BE2C (cell line): ENCODE measurements at regions not wholly inside any gene's neighbourhood (a gene's known extent, or its start where the extent isn't known, plus 50 kb on each side); places are given as distances from the start of the nearest gene placed in this dataset.

ENCODE experiments used
- DNase-seq: peaks from one replicate; pipeline ENCODE4 v3.0.0-alpha.2; 2020
- H3K27me3 ChIP-seq: fragments of 250-450 bp; sonication (Bioruptor Pico); 2 replicates; pipeline ENCODE4 v1.5.1; 2020; ENCODE audit warnings: mild to moderate bottlenecking
- H3K36me3 ChIP-seq: fragments of 250-450 bp; sonication (Bioruptor Pico); 2 replicates; pipeline ENCODE4 v1.5.1; 2020; ENCODE audit warnings: mild to moderate bottlenecking
- H3K4me1 ChIP-seq: fragments of 250-450 bp; sonication (Bioruptor Pico); 2 replicates; pipeline ENCODE4 v1.5.1; 2020
- H3K4me3 ChIP-seq: 2 replicates; pipeline ENCODE4 v1.5.1; 2011; ENCODE audit warnings: low read depth, low read length
- H3K9me3 ChIP-seq: fragments of 250-450 bp; sonication (Bioruptor Pico); 2 replicates; pipeline ENCODE4 v1.5.1; 2020
- TF ChIP-seq, protein P1 (sequence below): IDR thresholded peaks from 2 replicates; pipeline ENCODE4 v1.5.1; 2012; ENCODE audit warnings: mild to moderate bottlenecking, low read depth, low read length

- Histone ChIP-seq H3K27me3 (no peaks in the 10 kb centered on the region), H3K36me3 (no peaks in the 10 kb centered on the region), H3K9me3 (no peaks in the 10 kb centered on the region), H3K4me1 (no peaks in the 10 kb centered on the region), H3K4me3 (no peak overlapping the region)
- TF ChIP-seq, protein P1, sequence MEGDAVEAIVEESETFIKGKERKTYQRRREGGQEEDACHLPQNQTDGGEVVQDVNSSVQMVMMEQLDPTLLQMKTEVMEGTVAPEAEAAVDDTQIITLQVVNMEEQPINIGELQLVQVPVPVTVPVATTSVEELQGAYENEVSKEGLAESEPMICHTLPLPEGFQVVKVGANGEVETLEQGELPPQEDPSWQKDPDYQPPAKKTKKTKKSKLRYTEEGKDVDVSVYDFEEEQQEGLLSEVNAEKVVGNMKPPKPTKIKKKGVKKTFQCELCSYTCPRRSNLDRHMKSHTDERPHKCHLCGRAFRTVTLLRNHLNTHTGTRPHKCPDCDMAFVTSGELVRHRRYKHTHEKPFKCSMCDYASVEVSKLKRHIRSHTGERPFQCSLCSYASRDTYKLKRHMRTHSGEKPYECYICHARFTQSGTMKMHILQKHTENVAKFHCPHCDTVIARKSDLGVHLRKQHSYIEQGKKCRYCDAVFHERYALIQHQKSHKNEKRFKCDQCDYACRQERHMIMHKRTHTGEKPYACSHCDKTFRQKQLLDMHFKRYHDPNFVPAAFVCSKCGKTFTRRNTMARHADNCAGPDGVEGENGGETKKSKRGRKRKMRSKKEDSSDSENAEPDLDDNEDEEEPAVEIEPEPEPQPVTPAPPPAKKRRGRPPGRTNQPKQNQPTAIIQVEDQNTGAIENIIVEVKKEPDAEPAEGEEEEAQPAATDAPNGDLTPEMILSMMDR, result no peak
- no peak for DNase-seq
Observed at GRCh38 chr16:86127366-86127765, 228.4 kb downstream of the IRF8 start.

- DNase-seq, result no peak
- no peaks in the 10 kb centered on the region for H3K4me1 ChIP-seq
- H3K27me3 ChIP-seq, result no peaks in the 10 kb centered on the region
- no peaks in the 10 kb centered on the region for H3K36me3 ChIP-seq
- H3K9me3 ChIP-seq, result no peaks in the 10 kb centered on the region
- TF ChIP-seq, protein P1, result no peak
- no peak overlapping the region for H3K4me3 ChIP-seq
Observed at GRCh38 chr16:86128246-86128645, 229.3 kb downstream of the IRF8 start.

GRCh38 chr16:86129541-86129940 is 230.6 kb downstream of the IRF8 start:
- Histone ChIP-seq H3K4me1 (no peaks in the 10 kb centered on the region), H3K4me3 (no peak overlapping the region), H3K27me3 (no peaks in the 10 kb centered on the region), H3K36me3 (no peaks in the 10 kb centered on the region), H3K9me3 (no peaks in the 10 kb centered on the region)
- TF ChIP-seq, protein P1, result no peak
- DNase-seq, result no peak

- Histone ChIP-seq H3K4me3 (no peak overlapping the region), H3K4me1 (no peaks in the 10 kb centered on the region), H3K9me3 (no peaks in the 10 kb centered on the region), H3K27me3 (no peaks in the 10 kb centered on the region), H3K36me3 (no peaks in the 10 kb centered on the region)
- TF ChIP-seq, protein P1, result no peak
- DNase-seq, result no peak
Observed at GRCh38 chr16:86133377-86133776, 234.4 kb downstream of the IRF8 start.

DNA sequence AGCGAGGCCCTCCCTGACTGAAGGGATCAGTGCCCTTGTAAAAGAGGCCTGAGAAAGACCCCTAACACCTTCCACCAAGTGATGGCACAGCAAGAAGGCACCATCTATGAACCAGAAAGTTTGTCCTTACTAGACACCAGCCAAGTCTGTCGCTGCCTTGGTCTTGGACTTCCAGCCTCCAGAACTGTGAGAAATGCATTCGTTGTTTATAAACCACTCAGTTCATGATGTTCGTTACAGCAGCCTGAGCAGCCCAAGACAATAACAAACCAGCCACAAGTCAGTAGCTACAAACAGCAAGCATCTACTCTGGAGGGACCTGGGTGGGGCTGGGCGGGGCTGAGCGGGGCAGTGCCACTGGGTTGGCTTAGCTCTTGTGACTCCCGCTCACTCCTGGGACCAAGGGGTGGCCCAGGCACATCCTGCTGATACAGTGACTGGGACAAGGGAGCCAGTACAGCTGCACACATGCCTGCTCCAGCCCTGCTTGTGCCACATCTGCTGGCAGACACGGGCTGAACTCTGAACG is 234.9 kb downstream of the IRF8 start:
- Histone ChIP-seq H3K36me3 (no peaks in the 10 kb centered on the region), H3K4me1 (no peaks in the 10 kb centered on the region), H3K4me3 (no peak overlapping the region), H3K9me3 (no peaks in the 10 kb centered on the region), H3K27me3 (no peaks in the 10 kb centered on the region)
- TF ChIP-seq, protein P1, result no peak
- DNase-seq, result no peak

DNA sequence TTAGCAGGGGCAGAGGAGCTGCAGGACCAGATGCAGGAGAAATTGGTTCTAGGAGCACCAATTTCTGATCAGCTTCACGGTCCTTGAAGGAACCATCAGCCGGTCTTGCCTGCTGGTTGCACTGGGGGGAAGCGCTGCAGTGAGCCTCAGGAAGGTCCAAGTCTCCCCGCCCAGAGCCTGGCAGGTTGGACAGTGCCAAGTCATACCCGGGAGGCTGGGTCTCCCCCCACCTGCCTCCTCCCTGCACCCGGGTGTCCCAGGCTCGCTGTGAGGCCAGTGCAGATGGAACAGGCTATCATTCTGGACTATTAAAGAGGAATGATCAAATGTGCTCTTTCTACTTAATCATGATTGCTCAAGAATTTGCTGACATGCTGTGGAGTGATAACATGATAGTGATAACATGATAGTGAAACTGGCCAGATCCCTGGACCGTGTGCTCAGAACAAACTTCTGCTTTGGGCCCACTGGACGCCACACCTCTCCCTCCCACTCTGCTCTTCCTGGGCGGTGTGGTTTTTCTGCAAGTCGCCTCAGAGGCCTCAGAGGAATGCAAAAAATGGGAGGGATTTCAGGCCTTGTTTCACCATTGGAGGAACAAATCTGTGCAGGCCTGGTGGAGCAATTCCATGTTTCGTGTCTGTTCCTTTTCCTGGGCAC is 236.0 kb downstream of the IRF8 start:
- no peak for DNase-seq
- no peaks in the 10 kb centered on the region for H3K9me3 ChIP-seq

More for the DNA sequence above, 236.0 kb downstream of the IRF8 start:
- H3K27me3 ChIP-seq, result no peaks in the 10 kb centered on the region
- no peak overlapping the region for H3K4me3 ChIP-seq
- TF ChIP-seq, protein P1, result no peak
- no peaks in the 10 kb centered on the region for H3K36me3 ChIP-seq
- no peaks in the 10 kb centered on the region for H3K4me1 ChIP-seq
